T-helper 2 cell treated with Interferon-gamma antibody and Interleukin-4, amounts not matched to agents 100 ng/mL and 5 ng/mL, for 36 hours (primary cell): ENCODE measurements at regions not wholly inside any gene's neighbourhood (a gene's known extent, or its start where the extent isn't known, plus 50 kb on each side); places are given as distances from the start of the nearest gene placed in this dataset.

Source experiments
- intact Hi-C: fragments of 100-400 bp; cut with micrococcal nuclease; formaldehyde crosslinking; loops from one replicate; pipeline ENCODE4 v1.15.1; 2023

DNA sequence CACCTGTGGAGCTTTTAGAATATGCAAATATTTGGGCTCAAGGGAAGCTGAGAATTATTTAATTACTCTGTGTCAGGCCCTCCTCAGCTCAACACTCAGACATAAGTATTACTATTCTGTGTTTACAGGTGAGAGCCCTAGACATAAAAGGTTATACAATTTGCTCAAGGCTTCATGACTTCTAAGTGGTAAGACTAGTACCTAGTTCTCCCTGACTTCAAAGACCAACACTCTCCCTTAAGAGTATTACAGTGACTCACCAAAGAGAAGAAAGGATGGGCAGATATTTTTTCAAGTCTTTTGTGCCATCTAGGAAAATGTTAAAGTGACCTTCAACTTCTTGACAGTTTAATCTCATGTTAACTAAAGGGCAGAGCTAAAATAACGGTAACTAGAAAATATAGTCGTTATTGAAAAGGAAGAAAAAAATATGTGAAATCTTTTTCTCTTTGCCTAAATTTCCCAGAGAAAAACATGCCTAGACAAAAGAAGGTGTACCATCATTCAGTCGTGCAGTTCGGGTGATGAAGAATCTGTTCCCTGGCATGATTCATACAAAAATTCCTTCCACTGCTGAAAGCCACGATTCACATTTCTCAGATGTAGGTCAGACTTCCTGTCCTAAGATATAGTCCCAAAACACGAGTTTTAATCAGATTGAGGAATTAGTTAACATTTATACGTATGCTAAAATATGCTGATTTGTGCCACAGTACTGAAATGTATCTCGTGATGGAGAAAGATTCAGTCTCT is 849.1 kb upstream of the API5 start:
- intact Hi-C loops: no loop called here

DNA sequence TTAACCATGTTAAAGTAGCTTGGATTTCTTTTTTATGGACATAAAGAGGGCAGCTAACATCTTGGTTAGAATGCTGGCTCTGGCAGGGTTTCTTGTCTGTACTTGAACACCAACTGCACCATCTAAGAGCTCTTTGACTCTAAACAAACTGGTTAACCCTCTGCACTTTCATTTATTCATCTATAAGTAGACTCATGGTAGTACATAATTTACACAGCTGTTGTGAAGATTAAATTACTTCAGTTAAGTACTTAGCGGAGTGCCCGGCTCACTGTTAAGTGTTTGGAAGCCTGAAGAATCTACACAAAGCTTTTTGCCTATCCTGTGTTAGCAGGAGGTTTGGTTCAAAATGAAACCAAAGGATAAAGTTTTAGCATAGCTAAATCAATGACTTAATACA is 846.2 kb upstream of the API5 start:
- intact Hi-C loops: no loop called here

DNA sequence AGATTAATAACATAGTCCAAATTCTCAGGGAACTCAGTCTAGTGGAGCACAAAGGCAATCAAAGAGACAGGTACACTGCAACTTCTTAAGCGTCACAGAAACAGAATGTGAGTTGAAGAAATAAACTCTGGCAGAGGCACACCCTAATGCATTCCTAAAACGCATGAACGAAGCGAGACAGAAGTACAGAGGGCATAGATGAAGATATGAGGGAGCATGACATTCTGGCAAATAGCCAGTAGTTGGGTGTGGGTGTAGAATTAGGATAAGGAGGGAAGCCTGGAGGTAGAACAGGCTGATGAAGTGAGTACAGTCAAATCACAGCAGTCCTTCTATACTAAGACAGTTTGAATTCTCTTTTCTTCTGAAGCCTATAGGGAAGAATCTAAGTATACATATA is 838.7 kb upstream of the API5 start:
- intact Hi-C loops: no loop called here

DNA sequence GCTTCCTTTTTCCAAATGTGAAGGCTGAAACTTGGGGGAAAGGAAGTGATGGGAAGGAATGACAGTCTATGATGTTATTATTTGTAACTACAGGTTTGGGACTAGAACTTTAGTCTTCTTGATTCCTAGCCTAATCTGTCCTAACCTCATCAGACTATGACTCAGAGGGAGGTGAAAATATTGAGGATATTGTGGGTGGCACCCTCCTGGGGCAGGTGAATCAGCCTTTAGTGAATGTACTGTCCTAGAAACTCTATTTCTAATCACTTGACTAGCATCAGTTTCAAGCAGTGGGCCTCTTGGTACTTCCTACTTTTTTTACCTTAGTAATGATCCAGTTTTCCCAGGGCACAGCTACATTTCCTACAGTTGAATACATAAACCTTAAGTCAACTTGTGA is 829.0 kb upstream of the API5 start:
- intact Hi-C loops: no loop called here

DNA sequence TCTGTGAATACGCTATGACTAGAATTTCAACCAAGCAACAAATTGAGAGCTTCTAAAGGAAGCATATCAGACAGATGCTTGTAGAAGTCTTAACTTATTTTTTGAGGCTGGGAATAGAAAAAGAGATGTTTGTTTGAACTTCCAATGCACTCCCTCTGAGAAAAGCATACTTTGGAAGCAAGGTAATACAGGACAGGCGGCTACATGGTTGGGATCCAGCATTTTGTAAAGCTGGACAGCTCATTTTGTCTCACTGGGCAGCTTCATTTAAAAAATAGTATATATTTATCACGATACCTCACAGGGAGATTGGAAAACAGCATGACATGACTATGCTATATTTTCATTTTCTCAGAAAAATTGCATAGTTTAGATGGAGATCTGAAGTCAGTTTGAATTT is 821.3 kb upstream of the API5 start:
- intact Hi-C loops: no loop called here

DNA sequence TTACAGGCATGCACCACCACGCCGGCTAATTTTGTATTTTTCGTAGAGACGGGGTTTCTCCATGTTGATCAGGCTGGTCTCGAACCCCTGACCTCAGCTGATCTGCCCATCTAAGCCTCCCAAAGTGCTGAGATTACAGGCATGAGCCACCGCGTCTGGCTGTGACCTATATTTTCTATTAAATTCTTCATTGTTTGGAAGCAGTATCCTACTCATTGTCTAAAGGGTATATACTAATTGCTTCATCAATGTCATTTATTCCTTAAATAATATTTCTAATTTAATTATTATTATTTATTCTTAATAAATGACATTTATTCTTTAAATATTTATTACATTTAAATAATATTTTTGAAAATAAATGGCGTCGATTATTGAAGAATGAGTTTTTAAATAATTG is 817.3 kb upstream of the API5 start:
- intact Hi-C loops: no loop called here

DNA sequence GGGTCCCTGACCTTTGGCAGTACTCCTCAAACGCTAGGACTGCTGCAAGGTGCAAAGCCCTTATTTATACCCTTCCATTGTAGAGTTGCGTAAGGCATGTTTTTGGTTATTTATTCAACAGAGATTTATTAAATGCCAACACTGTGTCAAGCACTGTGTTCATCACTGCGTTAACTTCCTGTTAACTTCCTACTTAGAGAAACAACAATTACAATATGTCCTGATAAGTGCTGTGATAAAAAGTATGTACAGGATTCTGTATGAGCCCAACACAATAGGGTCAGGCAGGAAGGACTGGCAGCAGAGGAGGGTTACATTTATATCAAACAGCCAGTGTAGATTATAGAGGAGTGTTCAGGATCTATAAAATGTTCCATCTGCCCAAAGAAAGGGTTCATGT is 812.8 kb upstream of the API5 start:
- intact Hi-C loops: no loop called here

DNA sequence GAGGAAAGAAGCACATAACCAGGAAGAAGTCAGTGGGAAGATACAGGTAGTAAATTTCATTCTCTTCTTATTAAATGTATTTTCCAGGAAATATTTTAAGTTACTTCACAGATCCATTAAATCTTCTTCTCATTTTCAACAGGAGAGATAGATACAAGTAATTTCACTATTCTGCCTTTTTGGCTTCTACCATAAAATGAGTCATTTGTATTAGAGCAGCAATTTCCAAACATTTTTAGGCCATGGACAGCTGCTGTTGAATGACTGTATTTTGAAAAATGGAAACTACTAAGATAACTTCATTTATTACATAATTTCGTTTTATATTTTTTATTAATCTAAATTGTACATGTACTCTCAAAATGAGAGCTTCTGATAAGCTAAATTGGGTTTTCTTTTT is 809.6 kb upstream of the API5 start:
- intact Hi-C loops: no loop called here

DNA sequence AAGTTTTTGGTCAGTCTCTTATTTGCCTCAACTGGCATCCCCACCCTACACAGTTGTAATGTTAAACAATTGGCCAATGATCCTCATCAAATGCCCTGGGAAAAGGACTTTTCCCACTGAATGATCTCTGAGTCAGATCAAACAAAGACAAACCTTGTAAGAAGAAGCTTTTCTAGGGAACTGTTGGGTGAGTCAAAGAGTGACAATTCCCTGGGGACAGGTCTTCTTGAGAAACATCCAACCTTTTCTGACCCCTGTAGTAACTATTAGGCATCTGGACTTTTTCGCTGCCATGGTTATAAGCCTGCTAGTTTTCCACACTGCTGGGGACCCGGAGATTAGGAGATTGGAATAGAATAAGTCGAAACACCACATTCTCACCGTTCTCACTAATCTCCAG is 789.8 kb upstream of the API5 start:
- intact Hi-C loops: no loop called here

DNA sequence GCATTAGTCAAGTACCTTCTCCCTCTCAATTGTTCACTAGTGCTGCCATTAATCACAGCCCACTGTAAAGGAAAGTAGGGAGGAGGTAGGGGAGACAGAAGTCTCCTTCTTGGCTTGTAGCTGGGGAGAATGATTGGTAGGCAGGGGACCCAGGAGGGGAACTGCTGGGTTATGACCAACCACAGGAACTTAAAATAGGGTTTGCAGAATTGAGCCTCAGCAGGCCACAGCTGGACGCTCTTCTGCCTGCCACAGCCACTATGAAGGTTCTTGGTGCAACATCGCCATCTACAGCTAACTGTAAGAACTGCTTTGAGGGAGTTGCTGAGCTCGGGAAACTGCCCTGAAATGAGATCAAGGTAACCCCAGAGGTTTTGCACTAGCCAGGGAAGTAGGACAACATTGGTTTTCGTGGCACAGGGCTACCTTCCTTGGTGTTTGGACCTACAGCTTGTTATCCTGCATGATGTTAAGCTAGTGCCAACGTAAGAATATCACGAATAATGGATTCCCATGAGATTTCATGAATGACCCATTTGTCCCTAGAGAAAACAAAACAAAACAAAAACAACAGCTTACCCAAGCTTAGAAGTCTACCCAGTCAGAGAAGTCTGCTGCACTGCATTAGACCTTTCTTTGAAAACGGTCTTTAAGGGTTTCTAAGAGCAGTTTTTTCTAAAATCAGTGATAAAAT is 787.1 kb upstream of the API5 start:
- intact Hi-C loops: no loop called here

DNA sequence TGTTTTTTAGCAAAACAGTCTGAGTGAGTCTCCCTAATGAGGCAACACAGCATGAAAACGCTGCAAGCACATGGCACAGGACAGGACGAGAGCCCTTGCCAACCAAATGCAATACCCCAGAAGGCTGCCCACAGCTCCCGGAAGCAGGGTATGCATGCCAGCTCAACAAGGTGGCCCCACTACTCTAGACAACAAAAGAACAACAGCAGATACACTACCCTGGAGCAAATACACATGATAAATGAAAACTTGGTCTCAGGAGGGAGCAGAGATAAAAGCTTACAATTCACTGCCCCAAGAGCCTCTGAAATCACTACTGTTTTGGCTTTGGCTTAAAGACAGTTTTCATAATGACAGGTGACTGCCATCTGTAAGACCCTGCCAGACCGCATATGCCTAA is 785.4 kb upstream of the API5 start:
- intact Hi-C loops: no loop called here

DNA sequence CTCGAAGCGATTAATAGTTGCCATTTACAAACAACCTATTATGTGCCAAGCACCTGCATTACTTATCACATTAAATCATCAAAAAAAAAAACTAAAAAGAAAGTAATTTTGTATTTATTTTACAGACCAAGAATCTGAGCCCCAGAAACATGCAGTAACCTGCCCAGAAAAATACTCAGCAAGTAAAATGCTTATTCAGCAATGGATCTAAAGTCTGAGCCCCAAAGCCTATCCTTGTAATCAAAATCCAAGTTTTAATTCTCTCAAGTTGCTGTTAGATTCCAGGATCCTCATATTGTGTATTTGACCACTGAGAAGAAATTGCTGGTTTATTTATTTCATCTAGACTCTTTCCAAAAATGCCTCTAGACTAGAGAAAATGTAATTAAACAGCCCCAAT is 783.3 kb upstream of the API5 start:
- intact Hi-C loops: no loop called here

DNA sequence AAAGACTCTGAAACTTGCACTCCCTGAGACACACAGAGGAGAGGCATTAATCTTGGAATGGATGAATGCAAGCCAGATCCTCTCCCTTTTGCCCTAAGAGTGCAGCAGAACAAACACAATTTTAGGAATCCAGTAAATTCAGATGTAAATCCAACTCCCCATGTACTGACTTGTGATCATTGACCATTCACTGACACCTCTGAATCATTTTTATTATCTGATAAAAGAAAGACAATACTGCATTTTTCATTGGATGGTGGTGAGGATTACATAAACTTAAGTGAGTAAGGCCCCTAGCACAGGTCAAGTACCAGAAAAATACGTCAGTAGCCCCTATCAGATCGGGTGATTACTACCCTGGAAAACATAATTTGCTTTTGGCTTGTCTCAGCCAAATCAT is 782.9 kb upstream of the API5 start:
- intact Hi-C loops: no loop called here

DNA sequence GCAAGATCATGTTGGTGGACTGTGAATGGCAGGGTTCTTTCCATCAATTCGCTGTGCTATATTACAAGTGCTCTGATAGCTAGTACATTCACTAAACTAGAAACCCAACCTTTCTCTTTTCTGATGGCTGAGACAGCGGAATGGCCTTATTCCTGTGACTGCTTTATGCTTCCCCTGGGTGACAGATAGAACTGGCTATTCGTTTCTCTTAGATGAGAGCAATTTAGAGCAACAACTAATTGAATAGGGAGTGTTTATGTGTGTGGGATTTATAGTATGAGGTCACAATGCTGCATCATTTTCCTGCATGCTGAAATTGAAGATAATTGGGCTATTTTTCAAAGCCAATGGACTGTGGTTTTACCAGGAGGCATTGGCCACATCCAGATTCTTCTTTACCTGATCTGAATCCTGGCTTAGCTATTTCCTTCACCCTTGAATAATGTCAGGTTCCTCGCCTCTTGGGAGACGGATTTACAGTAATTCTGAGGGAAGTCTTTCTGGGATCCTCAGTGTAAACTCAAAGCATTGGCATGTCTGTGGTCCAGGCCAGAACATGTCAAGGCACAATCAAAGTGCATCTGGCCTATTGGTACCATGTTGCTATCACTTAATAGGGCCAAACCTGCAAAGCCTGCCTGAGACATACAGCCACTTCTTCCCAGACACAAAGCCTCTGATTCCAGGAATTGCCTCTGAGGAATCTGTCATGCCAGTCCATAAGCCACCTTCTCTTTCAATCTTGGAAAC is 775.0 kb upstream of the API5 start:
- intact Hi-C loops: no loop called here

DNA sequence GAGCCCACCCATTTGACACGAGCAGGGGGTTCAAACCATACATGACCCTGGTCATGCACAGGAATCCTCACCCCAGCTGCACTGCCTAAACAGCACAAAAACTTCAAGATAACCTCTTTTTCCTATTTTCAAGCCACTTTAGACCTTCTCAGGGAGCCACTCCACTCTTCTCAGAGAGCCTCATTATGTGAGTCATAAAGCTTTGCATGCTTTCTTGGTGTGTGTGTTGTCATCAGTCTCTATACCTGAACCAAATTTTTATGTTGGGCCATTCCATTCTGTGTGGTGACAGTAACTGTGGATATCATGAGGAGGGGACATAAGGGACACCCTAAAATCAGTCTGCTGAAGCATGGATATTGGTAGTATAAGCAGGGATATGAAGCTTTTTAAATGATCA is 769.5 kb upstream of the API5 start:
- intact Hi-C loops: no loop called here

DNA sequence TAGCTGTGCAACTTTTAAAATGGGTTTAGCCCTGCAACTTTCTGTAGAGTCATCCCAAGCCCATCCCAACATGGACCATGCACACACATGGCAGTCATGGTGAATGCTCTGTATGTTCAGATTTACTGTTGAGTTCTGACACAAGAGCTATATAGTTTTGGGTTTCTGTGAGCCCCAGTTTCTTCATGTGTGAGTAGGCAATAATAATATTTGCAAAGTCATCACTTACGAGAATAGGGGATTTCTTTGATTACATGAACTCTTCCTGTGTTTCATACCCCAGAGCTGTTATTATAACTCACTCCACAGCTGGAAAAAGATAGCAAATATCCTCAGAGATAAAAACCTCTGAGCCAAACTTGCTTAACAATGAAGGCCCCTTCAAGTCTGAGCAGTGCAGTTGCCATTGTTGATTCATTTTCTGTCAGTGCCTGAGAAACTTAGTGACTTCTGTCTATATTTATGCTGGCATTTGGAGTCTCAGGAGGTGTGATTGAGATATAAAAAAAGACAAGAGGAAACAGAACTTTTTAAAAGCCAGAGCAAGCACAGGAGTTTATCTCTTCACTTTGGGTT is 767.9 kb upstream of the API5 start:
- intact Hi-C loops: no loop called here

DNA sequence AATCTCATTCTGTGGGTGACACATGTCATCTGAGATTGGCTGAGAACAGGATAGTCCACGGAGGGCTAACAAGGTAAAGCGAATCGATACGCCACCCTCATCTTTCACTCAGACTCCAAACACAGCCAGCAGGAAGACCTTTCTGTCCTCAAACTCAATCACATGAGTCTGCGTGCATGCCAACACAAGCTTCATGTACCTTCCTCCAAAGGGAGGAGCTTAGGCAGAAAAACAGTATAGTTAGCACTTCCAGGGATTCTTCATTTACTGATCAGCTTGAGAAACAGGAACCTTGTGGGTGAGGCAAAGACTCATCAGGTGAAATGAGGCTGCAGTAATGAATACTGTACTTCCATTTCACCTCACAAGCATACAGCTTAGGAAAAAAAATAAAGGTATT is 767.1 kb upstream of the API5 start:
- intact Hi-C loops: no loop called here

DNA sequence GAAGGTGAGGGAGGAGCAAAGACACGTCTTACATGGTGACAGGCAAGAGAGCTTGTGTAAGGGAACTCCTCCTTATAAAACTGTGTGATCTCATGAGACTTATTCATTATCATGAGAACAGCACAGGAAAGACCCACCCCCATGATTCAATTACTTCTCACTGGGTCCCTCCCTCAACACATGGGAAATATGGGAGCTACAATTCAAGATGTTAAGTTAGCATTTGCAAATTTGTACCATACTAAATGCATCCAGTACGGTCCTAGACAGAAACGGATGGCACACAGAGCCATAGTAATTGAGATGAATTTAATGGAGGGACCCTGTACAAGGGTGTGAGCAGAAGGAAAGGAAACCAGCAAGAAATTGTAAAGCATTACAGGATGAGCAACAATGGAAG is 765.8 kb upstream of the API5 start:
- intact Hi-C loops: no loop called here

DNA sequence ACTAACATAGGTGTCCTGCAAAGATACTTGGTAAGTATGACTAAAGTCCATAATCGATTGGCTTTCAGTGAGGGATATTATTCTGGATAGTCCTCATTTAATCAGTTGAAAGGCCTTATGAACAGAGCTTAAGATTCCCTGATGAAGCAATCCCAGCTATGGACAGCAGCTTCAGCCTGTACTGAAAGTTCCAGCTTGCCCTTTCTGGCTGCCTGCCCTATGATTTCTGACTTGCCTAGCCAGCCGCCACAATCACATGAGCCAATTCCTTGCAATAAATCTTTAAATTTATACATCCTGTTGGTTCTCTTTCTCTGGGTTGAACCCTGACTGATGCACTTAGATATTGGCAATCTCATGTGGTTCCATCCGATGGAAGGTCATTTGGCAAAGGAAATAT is 759.0 kb upstream of the API5 start:
- intact Hi-C loops: no loop called here

DNA sequence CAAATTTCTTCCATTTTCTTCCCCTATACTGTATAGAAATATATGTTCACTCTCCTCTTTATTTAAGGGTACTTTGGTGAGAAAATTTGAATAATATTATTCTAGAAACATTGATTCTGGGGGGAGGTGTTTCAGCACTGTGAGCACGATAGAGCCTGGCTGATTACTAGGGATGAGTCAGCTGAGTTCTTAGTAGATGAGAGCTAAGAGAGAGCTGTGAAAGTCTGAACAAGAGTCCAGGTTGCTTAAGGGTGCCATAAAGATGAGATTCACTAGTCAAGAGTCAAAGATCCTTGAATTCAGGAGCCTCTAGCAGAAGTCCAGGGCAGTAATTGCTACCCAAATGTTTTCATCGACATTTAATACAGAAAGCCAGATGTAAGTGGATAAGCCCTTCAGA is 756.6 kb upstream of the API5 start:
- intact Hi-C loops: no loop called here

DNA sequence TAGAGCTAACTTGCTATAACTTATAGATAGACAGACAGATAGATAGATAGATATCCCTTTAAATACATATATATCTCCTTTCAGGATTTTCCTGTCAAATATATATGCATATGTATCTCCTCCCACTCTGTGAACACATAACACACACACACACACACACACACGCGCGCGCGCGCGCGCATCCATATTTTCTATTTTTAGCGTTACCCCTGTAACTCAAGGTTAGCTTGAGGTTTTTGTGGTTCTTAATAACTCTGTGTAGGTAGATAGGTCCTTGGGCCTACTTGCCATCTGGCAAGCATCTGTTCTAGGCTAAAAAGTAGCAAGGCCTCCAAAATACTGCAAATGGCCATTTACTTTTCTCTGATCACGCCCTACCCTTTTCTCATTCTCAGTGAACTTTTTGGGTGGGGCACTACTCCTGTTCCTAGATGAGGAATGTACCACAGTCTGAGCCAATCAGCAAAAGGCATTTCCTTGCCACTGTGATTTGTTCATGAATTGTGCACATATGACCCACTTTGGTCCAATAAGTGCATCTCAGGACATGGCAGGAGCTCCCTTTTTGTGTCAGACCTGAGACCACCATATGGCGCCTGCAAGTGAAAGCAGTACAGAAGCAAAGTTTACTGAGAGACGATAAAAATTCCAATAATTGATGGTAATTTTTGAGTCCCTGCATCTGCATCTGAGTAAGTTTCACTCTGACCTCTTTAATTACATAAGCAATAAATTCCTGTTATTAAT is 740.5 kb upstream of the API5 start:
- intact Hi-C loops: no loop called here
